Astrocyte (in vitro differentiated cells and primary cell): ENCODE measurements at regions not wholly inside any gene's neighbourhood (a gene's known extent, or its start where the extent isn't known, plus 50 kb on each side); places are given as distances from the start of the nearest gene placed in this dataset.

Experiments
- DNase-seq: peaks from one replicate; pipeline ENCODE4 v3.0.0-alpha.2; 2010; ENCODE audit warnings: low read depth
- FAIRE-seq: peaks from 2 replicates; lab custom pipeline; 2011; peaks lifted over from hg19 to GRCh38; lab: Jason Lieb, UNC
- H2AFZ ChIP-seq: 2 replicates; pipeline ENCODE4 v1.6.0; 2012; ENCODE audit warnings: low read depth, low read length, inconsistent platforms
- H3K27ac ChIP-seq: 2 replicates; pipeline ENCODE4 v1.5.1; 2011; ENCODE audit warnings: low read depth, low read length, inconsistent platforms
- H3K27me3 ChIP-seq: 2 replicates; pipeline ENCODE4 v1.6.0; 2011; ENCODE audit warnings: low read length, inconsistent platforms; ENCODE audit not compliant: insufficient read depth
- H3K36me3 ChIP-seq: 2 replicates; pipeline ENCODE4 v1.5.1; 2011; ENCODE audit warnings: low read length, inconsistent platforms; ENCODE audit not compliant: insufficient read depth
- H3K4me1 ChIP-seq: 2 replicates; pipeline ENCODE4 v1.5.1; 2011; ENCODE audit warnings: low read length, inconsistent platforms; ENCODE audit not compliant: insufficient read depth
- H3K4me2 ChIP-seq: 2 replicates; pipeline ENCODE4 v1.6.0; 2012; ENCODE audit warnings: low read length, inconsistent platforms
- H3K4me3 ChIP-seq: 2 replicates; pipeline ENCODE4 v1.5.1; 2011; ENCODE audit warnings: low read depth, mild to moderate bottlenecking, low read length, inconsistent platforms; ENCODE audit not compliant: insufficient read depth
- H3K79me2 ChIP-seq: 2 replicates; pipeline ENCODE4 v1.6.0; 2012; ENCODE audit warnings: mild to moderate bottlenecking, low read length, inconsistent platforms; ENCODE audit not compliant: insufficient read depth
- H3K9ac ChIP-seq: 2 replicates; pipeline ENCODE4 v1.6.0; 2012; ENCODE audit warnings: mild to moderate bottlenecking, low read length, inconsistent platforms
- H3K9me3 ChIP-seq: 2 replicates; pipeline ENCODE4 v1.5.1; 2012; ENCODE audit warnings: low read depth, mild to moderate bottlenecking, low read length, inconsistent platforms; ENCODE audit not compliant: insufficient read depth
- H4K20me1 ChIP-seq: 2 replicates; pipeline ENCODE4 v1.6.0; 2012; ENCODE audit warnings: low read length, inconsistent platforms; ENCODE audit not compliant: insufficient read depth
- H3K27ac Mint-ChIP-seq: one replicate; pipeline ENCODE4 v1.8.0; 2021; ENCODE audit warnings: mild to moderate bottlenecking, mixed read lengths; ENCODE audit not compliant: unreplicated experiment
- H3K27me3 Mint-ChIP-seq: one replicate; pipeline ENCODE4 v1.8.0; 2021; ENCODE audit warnings: low read depth, mixed read lengths; ENCODE audit not compliant: unreplicated experiment
- H3K36me3 Mint-ChIP-seq: one replicate; pipeline ENCODE4 v1.8.0; 2021; ENCODE audit warnings: low read depth, mixed read lengths; ENCODE audit not compliant: unreplicated experiment
- H3K4me1 Mint-ChIP-seq: one replicate; pipeline ENCODE4 v1.8.0; 2021; ENCODE audit warnings: low read depth, mixed read lengths; ENCODE audit not compliant: unreplicated experiment
- H3K4me3 Mint-ChIP-seq: one replicate; pipeline ENCODE4 v1.8.0; 2021; ENCODE audit warnings: mild to moderate bottlenecking, moderate library complexity, mixed read lengths; ENCODE audit not compliant: unreplicated experiment
- H3K9me3 Mint-ChIP-seq: one replicate; pipeline ENCODE4 v1.8.0; 2021; ENCODE audit warnings: mild to moderate bottlenecking, mixed read lengths; ENCODE audit not compliant: unreplicated experiment
- EZH2 ChIP-seq: IDR thresholded peaks from 2 replicates; pipeline ENCODE4 v1.6.1; 2012; ENCODE audit warnings: mild to moderate bottlenecking, low read length, inconsistent platforms; ENCODE audit not compliant: insufficient read depth
- TF ChIP-seq, protein P1 (sequence below): IDR thresholded peaks from 2 replicates; pipeline ENCODE4 v1.5.1; 2011; ENCODE audit warnings: low read depth, mild to moderate bottlenecking, inconsistent platforms, low read length, moderate library complexity; ENCODE audit not compliant: insufficient read depth

DNA sequence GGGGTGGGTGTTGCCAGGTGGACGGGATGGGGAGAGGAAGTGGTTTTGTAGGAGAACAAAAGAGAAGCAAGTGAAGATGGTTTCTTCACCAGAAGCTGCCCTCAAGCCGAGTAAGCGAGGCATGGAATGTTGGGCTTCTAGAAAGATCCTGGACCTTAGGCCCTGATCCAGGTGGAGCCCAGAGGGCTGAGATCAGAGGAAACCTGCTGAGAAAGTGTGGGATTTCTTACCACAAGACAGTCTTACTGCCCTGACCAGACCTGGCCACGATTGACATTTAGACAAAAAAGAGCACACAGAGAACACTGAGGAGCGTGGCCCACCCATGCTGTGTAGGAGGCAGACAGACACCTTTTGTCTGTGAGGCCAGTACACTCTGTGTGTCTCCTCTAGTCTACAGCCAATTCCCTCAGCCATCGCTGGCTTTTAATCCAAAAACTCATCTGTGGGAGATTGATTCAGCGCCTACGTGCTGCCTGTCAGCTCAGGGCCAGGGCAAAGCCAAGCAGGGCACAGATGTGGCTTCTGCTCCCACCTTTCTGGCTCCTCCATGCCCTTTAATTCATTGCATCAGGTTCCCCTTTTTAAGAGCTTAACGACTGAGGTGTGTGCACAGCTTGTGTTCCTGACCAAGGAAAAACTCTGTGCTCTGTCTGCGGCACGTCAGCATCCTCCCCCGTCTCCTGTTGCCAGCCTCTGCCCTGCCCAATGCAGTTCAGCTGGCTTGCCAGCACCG is 123.3 kb downstream of the AKAP11 start:
- Mint-ChIP-seq H3K9me3 (peaks cover 4% of the 10 kb centered on the region), H3K36me3 (peaks cover 2% of the 10 kb centered on the region), H3K4me3 (no peak overlapping the region), H3K27me3 (peaks cover 2% of the 10 kb centered on the region), H3K27ac (no peak overlapping the region), H3K4me1 (peaks cover 6% of the 10 kb centered on the region)
- DNase-seq, result no peak
- TF ChIP-seq, protein P1, sequence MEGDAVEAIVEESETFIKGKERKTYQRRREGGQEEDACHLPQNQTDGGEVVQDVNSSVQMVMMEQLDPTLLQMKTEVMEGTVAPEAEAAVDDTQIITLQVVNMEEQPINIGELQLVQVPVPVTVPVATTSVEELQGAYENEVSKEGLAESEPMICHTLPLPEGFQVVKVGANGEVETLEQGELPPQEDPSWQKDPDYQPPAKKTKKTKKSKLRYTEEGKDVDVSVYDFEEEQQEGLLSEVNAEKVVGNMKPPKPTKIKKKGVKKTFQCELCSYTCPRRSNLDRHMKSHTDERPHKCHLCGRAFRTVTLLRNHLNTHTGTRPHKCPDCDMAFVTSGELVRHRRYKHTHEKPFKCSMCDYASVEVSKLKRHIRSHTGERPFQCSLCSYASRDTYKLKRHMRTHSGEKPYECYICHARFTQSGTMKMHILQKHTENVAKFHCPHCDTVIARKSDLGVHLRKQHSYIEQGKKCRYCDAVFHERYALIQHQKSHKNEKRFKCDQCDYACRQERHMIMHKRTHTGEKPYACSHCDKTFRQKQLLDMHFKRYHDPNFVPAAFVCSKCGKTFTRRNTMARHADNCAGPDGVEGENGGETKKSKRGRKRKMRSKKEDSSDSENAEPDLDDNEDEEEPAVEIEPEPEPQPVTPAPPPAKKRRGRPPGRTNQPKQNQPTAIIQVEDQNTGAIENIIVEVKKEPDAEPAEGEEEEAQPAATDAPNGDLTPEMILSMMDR, result no peak
- TF ChIP-seq EZH2, result no peak
- H3K4me3 ChIP-seq, result no peak overlapping the region
- H2AFZ ChIP-seq, result no peak overlapping the region
- H3K27me3 ChIP-seq, result peaks cover 7% of the 10 kb centered on the region
- H3K4me1 ChIP-seq, result no peaks in the 10 kb centered on the region
- no peaks in the 10 kb centered on the region for H4K20me1 ChIP-seq
- H3K36me3 ChIP-seq, result no peaks in the 10 kb centered on the region
- no peak overlapping the region for H3K9ac ChIP-seq
- H3K79me2 ChIP-seq, result no peaks in the 10 kb centered on the region
- no peak overlapping the region for H3K4me2 ChIP-seq
- H3K27ac ChIP-seq, result no peak overlapping the region
- FAIRE-seq, result no peak
- H3K9me3 ChIP-seq, result no peaks in the 10 kb centered on the region

DNA sequence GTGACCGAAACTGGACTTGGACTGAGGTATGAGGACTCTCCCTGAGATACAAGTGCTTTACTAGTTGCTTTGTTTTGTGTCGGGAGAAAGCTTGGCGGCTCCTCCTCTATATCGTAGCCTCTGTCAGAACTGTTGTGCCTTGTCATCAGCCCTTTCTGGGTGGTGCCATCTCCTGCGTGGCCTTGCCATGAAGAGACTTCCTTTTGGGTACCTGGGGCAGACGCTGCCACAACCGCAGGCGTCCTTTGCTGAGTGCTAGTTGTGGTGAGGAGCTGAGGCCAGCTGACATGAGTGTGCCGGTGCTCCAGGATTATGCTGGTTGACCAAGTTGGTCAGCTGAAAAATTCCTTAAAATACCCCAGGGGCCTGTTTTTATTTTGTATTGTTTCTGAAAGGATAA is 124.5 kb downstream of the AKAP11 start:
- Histone ChIP-seq H3K9ac (no peak overlapping the region), H3K4me2 (no peak overlapping the region), H4K20me1 (no peaks in the 10 kb centered on the region), H3K79me2 (no peaks in the 10 kb centered on the region), H3K4me1 (no peaks in the 10 kb centered on the region), H2AFZ (no peak overlapping the region), H3K9me3 (no peaks in the 10 kb centered on the region), H3K4me3 (no peak overlapping the region), H3K36me3 (no peaks in the 10 kb centered on the region), H3K27me3 (peaks cover 7% of the 10 kb centered on the region), H3K27ac (no peak overlapping the region)
- Mint-ChIP-seq H3K9me3 (peaks cover 2% of the 10 kb centered on the region), H3K27me3 (no peaks in the 10 kb centered on the region), H3K27ac (no peak overlapping the region), H3K4me1 (peaks cover 6% of the 10 kb centered on the region), H3K4me3 (no peak overlapping the region), H3K36me3 (peaks cover 2% of the 10 kb centered on the region)
- FAIRE-seq (no peak), DNase-seq (no peak)
- TF ChIP-seq, protein P1, result no peak
- TF ChIP-seq EZH2, result no peak

DNA sequence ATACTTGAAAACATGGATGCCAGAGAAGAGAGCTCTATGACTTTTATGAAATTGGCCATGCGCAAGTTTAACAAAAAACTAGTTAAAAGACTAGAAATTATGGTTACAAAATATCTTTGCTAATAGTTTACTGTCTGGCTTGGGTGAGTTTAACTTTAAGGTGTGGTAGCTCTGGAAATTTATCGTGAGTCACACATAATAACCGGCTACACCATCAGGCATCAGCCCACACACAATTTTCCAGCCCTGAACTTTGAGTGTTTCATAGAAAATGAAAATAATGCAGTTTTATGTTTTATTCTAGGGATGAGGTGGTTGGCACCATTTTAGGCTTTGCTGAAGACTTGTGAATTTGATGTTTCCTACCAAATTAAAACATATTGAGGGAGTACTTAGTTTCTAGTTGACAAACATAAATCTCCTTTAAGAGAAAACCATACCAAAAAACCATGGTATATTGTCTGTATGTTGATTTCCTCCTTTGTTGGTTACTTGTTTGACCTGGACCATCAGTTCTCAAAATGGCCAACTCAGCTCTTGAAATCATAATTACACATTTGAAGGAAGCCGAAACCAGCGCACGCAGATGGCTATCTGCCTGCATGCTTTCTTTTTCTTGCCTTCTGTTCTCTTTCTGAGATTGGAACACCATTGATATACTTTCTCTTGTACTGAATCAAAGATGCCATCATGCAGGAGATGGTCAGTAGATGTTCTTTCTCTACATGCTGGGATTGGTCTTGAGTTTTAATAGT is 125.1 kb downstream of the AKAP11 start:
- H3K27me3 Mint-ChIP-seq, result no peaks in the 10 kb centered on the region
- FAIRE-seq (no peak), DNase-seq (no peak)
- peaks cover 7% of the 10 kb centered on the region for H3K27me3 ChIP-seq
- no peak overlapping the region for H3K4me3 ChIP-seq
- no peak overlapping the region for H3K9ac ChIP-seq
- H2AFZ ChIP-seq, result no peak overlapping the region
- no peaks in the 10 kb centered on the region for H3K9me3 ChIP-seq
- TF ChIP-seq, protein P1, result no peak
- no peak for TF ChIP-seq EZH2
- H3K4me3 Mint-ChIP-seq, result no peak overlapping the region
- H3K27ac Mint-ChIP-seq, result no peak overlapping the region
- H3K4me1 ChIP-seq, result no peaks in the 10 kb centered on the region
- H3K4me2 ChIP-seq, result no peak overlapping the region
- H4K20me1 ChIP-seq, result no peaks in the 10 kb centered on the region
- no peaks in the 10 kb centered on the region for H3K79me2 ChIP-seq
- peaks cover 2% of the 10 kb centered on the region for H3K36me3 Mint-ChIP-seq
- no peak overlapping the region for H3K27ac ChIP-seq
- H3K4me1 Mint-ChIP-seq, result peaks cover 6% of the 10 kb centered on the region
- no peaks in the 10 kb centered on the region for H3K36me3 ChIP-seq
- H3K9me3 Mint-ChIP-seq, result peaks cover 2% of the 10 kb centered on the region
